Right lobe of liver (tissue), 4 donors: ENCODE measurements at regions not wholly inside any gene's neighbourhood (a gene's known extent, or its start where the extent isn't known, plus 50 kb on each side); places are given as distances from the start of the nearest gene placed in this dataset.

Source experiments
- POLR2A ChIP-seq: fragments of 450-650 bp; IDR thresholded peaks from one replicate; pipeline ENCODE4 v1.6.1; 2017; ENCODE audit warnings: antibody characterized with exemption, mild to moderate bottlenecking
- TF ChIP-seq, protein P1 (sequence below), 4 donors: fragments of 200-600 bp in 3 of 4; fragments of 450-650 bp in 1 of 4; IDR thresholded peaks; one replicate each; pipeline versions ENCODE4 v1.5.1 to v1.8.0; 2016 to 2022; ENCODE audit warnings: antibody characterized with exemption in 4 of 4, mild to moderate bottlenecking in 2 of 4
- donor health status: DM: no; HTN: no; CAD: no.
- donor health status: DM: no; HTN: no; CAD: no.
- donor health status: DM: no; HTN: yes; CAD: no.

DNA sequence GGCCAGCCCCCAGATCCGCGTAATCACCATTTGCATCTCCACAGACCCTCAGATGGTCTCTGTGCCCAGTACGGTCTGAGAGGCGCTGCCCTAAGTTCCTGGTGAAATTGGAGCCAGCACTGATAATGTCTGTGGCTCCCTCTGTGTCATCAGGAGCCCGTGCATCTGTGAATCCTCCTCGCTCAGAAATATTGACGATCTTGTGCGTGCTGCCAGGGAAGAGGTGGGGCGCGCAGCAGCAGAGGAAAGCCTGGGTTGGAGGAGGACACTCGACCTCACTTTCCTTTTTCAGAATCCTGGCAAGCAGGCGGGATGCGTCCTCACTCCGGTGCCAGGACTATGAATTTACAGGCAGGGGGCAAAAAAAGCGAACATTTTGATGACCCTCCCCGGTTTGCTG lies 686.1 kb upstream of the SALL3 start:
- TF ChIP-seq, protein P1, sequence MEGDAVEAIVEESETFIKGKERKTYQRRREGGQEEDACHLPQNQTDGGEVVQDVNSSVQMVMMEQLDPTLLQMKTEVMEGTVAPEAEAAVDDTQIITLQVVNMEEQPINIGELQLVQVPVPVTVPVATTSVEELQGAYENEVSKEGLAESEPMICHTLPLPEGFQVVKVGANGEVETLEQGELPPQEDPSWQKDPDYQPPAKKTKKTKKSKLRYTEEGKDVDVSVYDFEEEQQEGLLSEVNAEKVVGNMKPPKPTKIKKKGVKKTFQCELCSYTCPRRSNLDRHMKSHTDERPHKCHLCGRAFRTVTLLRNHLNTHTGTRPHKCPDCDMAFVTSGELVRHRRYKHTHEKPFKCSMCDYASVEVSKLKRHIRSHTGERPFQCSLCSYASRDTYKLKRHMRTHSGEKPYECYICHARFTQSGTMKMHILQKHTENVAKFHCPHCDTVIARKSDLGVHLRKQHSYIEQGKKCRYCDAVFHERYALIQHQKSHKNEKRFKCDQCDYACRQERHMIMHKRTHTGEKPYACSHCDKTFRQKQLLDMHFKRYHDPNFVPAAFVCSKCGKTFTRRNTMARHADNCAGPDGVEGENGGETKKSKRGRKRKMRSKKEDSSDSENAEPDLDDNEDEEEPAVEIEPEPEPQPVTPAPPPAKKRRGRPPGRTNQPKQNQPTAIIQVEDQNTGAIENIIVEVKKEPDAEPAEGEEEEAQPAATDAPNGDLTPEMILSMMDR (IDR thresholded peaks at IDR 0.05): no peak
- no peak for TF ChIP-seq POLR2A
